OCI-LY1 (cell line): ENCODE measurements at regions not wholly inside any gene's neighbourhood (a gene's known extent, or its start where the extent isn't known, plus 50 kb on each side); places are given as distances from the start of the nearest gene placed in this dataset.

ENCODE experiments used
- H2AFZ ChIP-seq: fragments of 200-600 bp; sonication (generic), shearing (Covaris generic); 2 replicates; pipeline ENCODE4 v1.6.0; 2014; ENCODE audit warnings: antibody characterized with exemption, mild to moderate bottlenecking, low read length
- H3F3A ChIP-seq: fragments of 200-600 bp; sonication (generic), shearing (Covaris generic); 2 replicates; pipeline ENCODE4 v1.6.0; 2014; ENCODE audit warnings: mild to moderate bottlenecking, antibody characterized with exemption, low read length, moderate library complexity; ENCODE audit not compliant: insufficient read depth
- H3K27ac ChIP-seq: fragments of 200-600 bp; sonication (generic); 2 replicates; pipeline ENCODE4 v1.5.1; 2014; ENCODE audit warnings: low read length, mixed run types, mild to moderate bottlenecking, low read depth; ENCODE audit not compliant: poor library complexity, severe bottlenecking
- H3K27me3 ChIP-seq: fragments of 200-600 bp; sonication (generic); 2 replicates; pipeline ENCODE4 v1.6.0; 2014; ENCODE audit warnings: antibody characterized with exemption, mild to moderate bottlenecking, low read length, moderate library complexity; ENCODE audit not compliant: insufficient read depth
- H3K36me3 ChIP-seq: fragments of 200-600 bp; sonication (generic); 2 replicates; pipeline ENCODE4 v1.6.1; 2014; ENCODE audit warnings: mild to moderate bottlenecking, antibody characterized with exemption, low read length, moderate library complexity, mixed read lengths; ENCODE audit not compliant: insufficient read depth
- H3K4me1 ChIP-seq: fragments of 200-600 bp; sonication (generic); 2 replicates; pipeline ENCODE4 v1.5.1; 2014; ENCODE audit warnings: mild to moderate bottlenecking, low read length, moderate library complexity; ENCODE audit not compliant: insufficient read depth, severe bottlenecking
- H3K4me2 ChIP-seq: fragments of 200-600 bp; sonication (generic), shearing (Covaris generic); 2 replicates; pipeline ENCODE4 v1.6.1; 2014; ENCODE audit warnings: low read length
- H3K4me3 ChIP-seq: fragments of 200-600 bp; sonication (generic); 2 replicates; pipeline ENCODE4 v1.5.1; 2014; ENCODE audit warnings: low read length, low read depth, mild to moderate bottlenecking, mixed read lengths; ENCODE audit not compliant: poor library complexity, severe bottlenecking
- H3K79me2 ChIP-seq: fragments of 200-600 bp; shearing (Covaris generic); 2 replicates; pipeline ENCODE4 v1.6.1; 2016; ENCODE audit warnings: mixed run types, low read length, mixed read lengths; ENCODE audit not compliant: insufficient read depth
- H3K9ac ChIP-seq: fragments of 200-600 bp; sonication (generic), shearing (Covaris generic); 2 replicates; pipeline ENCODE4 v1.6.1; 2014; ENCODE audit warnings: mild to moderate bottlenecking, low read length, mixed read lengths
- H3K9me2 ChIP-seq: fragments of 200-600 bp; sonication (generic), shearing (Covaris generic); 2 replicates; pipeline ENCODE4 v1.6.1; 2014; ENCODE audit warnings: low read depth, mild to moderate bottlenecking, low read length, mixed read lengths
- H3K9me3 ChIP-seq: fragments of 200-600 bp; shearing (Covaris generic); 2 replicates; pipeline ENCODE4 v1.6.1; 2014; ENCODE audit warnings: low read length, mixed read lengths
- H4K20me1 ChIP-seq: fragments of 200-600 bp; sonication (generic), shearing (Covaris generic); 2 replicates; pipeline ENCODE4 v1.6.0; 2016; ENCODE audit warnings: mild to moderate bottlenecking, low read length; ENCODE audit not compliant: insufficient read depth
- CTCF ChIP-seq: fragments of 200-600 bp; sonication (generic), shearing (Covaris generic); IDR thresholded peaks from 2 replicates; pipeline ENCODE4 v1.5.1; 2017; ENCODE audit warnings: mild to moderate bottlenecking, antibody characterized with exemption, low read length, moderate library complexity, mixed read lengths
- EZH2 ChIP-seq: fragments of 200-600 bp; sonication (generic), shearing (Covaris generic); IDR thresholded peaks from 2 replicates; pipeline ENCODE4 v1.8.0; 2017; ENCODE audit warnings: borderline replicate concordance, mixed run types, mild to moderate bottlenecking, antibody characterized with exemption, low read length, moderate library complexity, mixed read lengths

- no peak overlapping the region for H2AFZ ChIP-seq
- no peaks in the 10 kb centered on the region for H3K36me3 ChIP-seq
- H4K20me1 ChIP-seq, result no peaks in the 10 kb centered on the region
- H3K27ac ChIP-seq, result no peak overlapping the region
- TF ChIP-seq EZH2 (no peak), CTCF (no peak)
- no peak overlapping the region for H3K9ac ChIP-seq
- H3K79me2 ChIP-seq, result no peaks in the 10 kb centered on the region
- no peak overlapping the region for H3K4me3 ChIP-seq
- H3K4me1 ChIP-seq, result no peaks in the 10 kb centered on the region
- H3K4me2 ChIP-seq, result no peak overlapping the region
- H3K9me3 ChIP-seq, result no peaks in the 10 kb centered on the region
- H3K27me3 ChIP-seq, result peaks cover 12% of the 10 kb centered on the region; the same call in 1 of the 2 replicates
- H3K9me2 ChIP-seq, result no peaks in the 10 kb centered on the region
- no peaks in the 10 kb centered on the region for H3F3A ChIP-seq
Observed at GRCh38 chr20:48230216-48230615, 444.9 kb upstream of the SULF2 start.

GRCh38 chr20:48227381-48227780, 442.1 kb upstream of the SULF2 start:
- no peaks in the 10 kb centered on the region for H3K79me2 ChIP-seq
- no peak overlapping the region for H3K9ac ChIP-seq
- H2AFZ ChIP-seq, result no peak overlapping the region
- H3K36me3 ChIP-seq, result no peaks in the 10 kb centered on the region
- no peak overlapping the region for H3K4me3 ChIP-seq
- H3K9me2 ChIP-seq, result no peaks in the 10 kb centered on the region
- H3K27me3 ChIP-seq, result no peaks in the 10 kb centered on the region
- no peaks in the 10 kb centered on the region for H3F3A ChIP-seq
- no peaks in the 10 kb centered on the region for H3K9me3 ChIP-seq
- H4K20me1 ChIP-seq, result no peaks in the 10 kb centered on the region
- no peaks in the 10 kb centered on the region for H3K4me1 ChIP-seq
- H3K27ac ChIP-seq, result no peak overlapping the region
- TF ChIP-seq CTCF, result no peak
- TF ChIP-seq EZH2, result no peak
- H3K4me2 ChIP-seq, result no peak overlapping the region

- Histone ChIP-seq H3K79me2 (no peaks in the 10 kb centered on the region), H3K4me2 (no peak overlapping the region), H4K20me1 (no peaks in the 10 kb centered on the region), H3K4me3 (no peak overlapping the region), H3K27ac (no peak overlapping the region), H3K9me2 (no peaks in the 10 kb centered on the region), H3K4me1 (no peaks in the 10 kb centered on the region), H3K27me3 (no peaks in the 10 kb centered on the region), H3F3A (no peaks in the 10 kb centered on the region), H3K9ac (no peak overlapping the region), H2AFZ (no peak overlapping the region), H3K9me3 (no peaks in the 10 kb centered on the region), H3K36me3 (no peaks in the 10 kb centered on the region)
- no peak for TF ChIP-seq CTCF
- TF ChIP-seq EZH2, result no peak
Observed at GRCh38 chr20:48226642-48227041, 441.4 kb upstream of the SULF2 start.
